ENCODE measurements at regions not wholly inside any gene's neighbourhood (a gene's known extent, or its start where the extent isn't known, plus 50 kb on each side); places are given as distances from the start of the nearest gene placed in this dataset.

- Histone ChIP-seq H3K27ac (ENCODE audit: insufficient read depth, low read length) (no peak overlapping the region), H3K4me1 (ENCODE audit: control insufficient read depth, extremely low read depth, insufficient read depth, low read length) (no peaks in the 10 kb centered on the region), H3K4me2 (ENCODE audit: extremely low read depth, insufficient read depth, low read length) (no peak overlapping the region), H3K4me3 (replicated peaks in 1 of 4; ENCODE audit: control extremely low read depth in 1 of 4, insufficient read depth in 1 of 4, low read depth in 3 of 4, low read length in 4 of 4) (no peak overlapping the region), H2AFZ (ENCODE audit: low read length) (no peak overlapping the region), H3K79me2 (ENCODE audit: control insufficient read depth, insufficient read depth, low read length) (no peaks in the 10 kb centered on the region), H3K27me3 (ENCODE audit: control insufficient read depth, insufficient read depth, low read length) (no peaks in the 10 kb centered on the region), H3K36me3 (ENCODE audit: control insufficient read depth, insufficient read depth, low read length) (no peaks in the 10 kb centered on the region), H4K20me1 (ENCODE audit: control insufficient read depth, extremely low read depth, insufficient read depth, low read length) (no peaks in the 10 kb centered on the region), H3K9ac (ENCODE audit: insufficient read depth, low read length) (no peak overlapping the region), H3K9me3 (ENCODE audit: control insufficient read depth, insufficient read depth, low read depth, low read length) (no peaks in the 10 kb centered on the region)
- TF ChIP-seq EZH2 (IDR thresholded peaks at IDR 0.05; ENCODE audit: low read length, missing control alignments), result no peak
- TF ChIP-seq CTCF (conservative IDR thresholded peaks at IDR 0.05 in 1 of 2, IDR thresholded peaks at IDR 0.05 in 1 of 2; ENCODE audit: low read depth in 1 of 2, low read length in 2 of 2), result no peak
- no peak for DNase-seq (ENCODE audit: low read depth in 2 of 2)
These were observed 82.5 kb upstream of the NEUROD1 start for GRCh38 chr2:181762848-181763247.

GRCh38 chr2:181763423-181763822 lies 83.1 kb upstream of the NEUROD1 start:
- Histone ChIP-seq H4K20me1 (ENCODE audit: control insufficient read depth, extremely low read depth, insufficient read depth, low read length) (no peaks in the 10 kb centered on the region), H3K4me2 (ENCODE audit: extremely low read depth, insufficient read depth, low read length) (no peak overlapping the region), H2AFZ (ENCODE audit: low read length) (no peak overlapping the region), H3K36me3 (ENCODE audit: control insufficient read depth, insufficient read depth, low read length) (no peaks in the 10 kb centered on the region), H3K4me3 (replicated peaks in 1 of 4; ENCODE audit: control extremely low read depth in 1 of 4, insufficient read depth in 1 of 4, low read depth in 3 of 4, low read length in 4 of 4) (no peak overlapping the region), H3K9ac (ENCODE audit: insufficient read depth, low read length) (no peak overlapping the region), H3K9me3 (ENCODE audit: control insufficient read depth, insufficient read depth, low read depth, low read length) (no peaks in the 10 kb centered on the region), H3K27ac (ENCODE audit: insufficient read depth, low read length) (no peak overlapping the region), H3K4me1 (ENCODE audit: control insufficient read depth, extremely low read depth, insufficient read depth, low read length) (no peaks in the 10 kb centered on the region), H3K27me3 (ENCODE audit: control insufficient read depth, insufficient read depth, low read length) (no peaks in the 10 kb centered on the region), H3K79me2 (ENCODE audit: control insufficient read depth, insufficient read depth, low read length) (no peaks in the 10 kb centered on the region)
- TF ChIP-seq EZH2 (IDR thresholded peaks at IDR 0.05; ENCODE audit: low read length, missing control alignments), result no peak
- no peak for TF ChIP-seq CTCF (conservative IDR thresholded peaks at IDR 0.05 in 1 of 2, IDR thresholded peaks at IDR 0.05 in 1 of 2; ENCODE audit: low read depth in 1 of 2, low read length in 2 of 2)
- no peak for DNase-seq (ENCODE audit: low read depth in 2 of 2)

GRCh38 chr2:181764095-181764963 lies 84.0 kb upstream of the NEUROD1 start:
- Histone ChIP-seq H4K20me1 (ENCODE audit: control insufficient read depth, extremely low read depth, insufficient read depth, low read length) (no peaks in the 10 kb centered on the region), H3K9ac (ENCODE audit: insufficient read depth, low read length) (no peak overlapping the region), H3K4me3 (replicated peaks in 1 of 4; ENCODE audit: control extremely low read depth in 1 of 4, insufficient read depth in 1 of 4, low read depth in 3 of 4, low read length in 4 of 4) (no peak overlapping the region), H3K79me2 (ENCODE audit: control insufficient read depth, insufficient read depth, low read length) (no peaks in the 10 kb centered on the region), H3K4me1 (ENCODE audit: control insufficient read depth, extremely low read depth, insufficient read depth, low read length) (no peaks in the 10 kb centered on the region), H3K27ac (ENCODE audit: insufficient read depth, low read length) (no peak overlapping the region), H3K27me3 (ENCODE audit: control insufficient read depth, insufficient read depth, low read length) (no peaks in the 10 kb centered on the region), H3K4me2 (ENCODE audit: extremely low read depth, insufficient read depth, low read length) (no peak overlapping the region), H3K9me3 (ENCODE audit: control insufficient read depth, insufficient read depth, low read depth, low read length) (no peaks in the 10 kb centered on the region), H3K36me3 (ENCODE audit: control insufficient read depth, insufficient read depth, low read length) (no peaks in the 10 kb centered on the region), H2AFZ (ENCODE audit: low read length) (no peak overlapping the region)
- DNase-seq (ENCODE audit: low read depth in 2 of 2), result no peak
- TF ChIP-seq CTCF (conservative IDR thresholded peaks at IDR 0.05 in 1 of 2, IDR thresholded peaks at IDR 0.05 in 1 of 2; ENCODE audit: low read depth in 1 of 2, low read length in 2 of 2) (no peak), EZH2 (IDR thresholded peaks at IDR 0.05; ENCODE audit: low read length, missing control alignments) (no peak)

All from fibroblast of lung (primary cell).